C4-2B (cell line): ENCODE measurements at regions not wholly inside any gene's neighbourhood (a gene's known extent, or its start where the extent isn't known, plus 50 kb on each side); places are given as distances from the start of the nearest gene placed in this dataset.

Experiments used
- H3K27ac ChIP-seq: fragments of 450-650 bp; 2 replicates; pipeline ENCODE4 v1.5.1; 2017
- ZFX ChIP-seq: fragments of 450-650 bp; IDR thresholded peaks from 2 replicates; pipeline ENCODE4 v1.6.1; 2017
- TF ChIP-seq, protein P1 (sequence below): fragments of 450-650 bp; conservative IDR thresholded peaks from 2 replicates; pipeline ENCODE4 v1.5.1; 2017; ENCODE audit warnings: mild to moderate bottlenecking

GRCh38 chr9:2913026-2913425, 69.1 kb upstream of the PUM3 start:
- no peak overlapping the region for H3K27ac ChIP-seq
- TF ChIP-seq, protein P1, sequence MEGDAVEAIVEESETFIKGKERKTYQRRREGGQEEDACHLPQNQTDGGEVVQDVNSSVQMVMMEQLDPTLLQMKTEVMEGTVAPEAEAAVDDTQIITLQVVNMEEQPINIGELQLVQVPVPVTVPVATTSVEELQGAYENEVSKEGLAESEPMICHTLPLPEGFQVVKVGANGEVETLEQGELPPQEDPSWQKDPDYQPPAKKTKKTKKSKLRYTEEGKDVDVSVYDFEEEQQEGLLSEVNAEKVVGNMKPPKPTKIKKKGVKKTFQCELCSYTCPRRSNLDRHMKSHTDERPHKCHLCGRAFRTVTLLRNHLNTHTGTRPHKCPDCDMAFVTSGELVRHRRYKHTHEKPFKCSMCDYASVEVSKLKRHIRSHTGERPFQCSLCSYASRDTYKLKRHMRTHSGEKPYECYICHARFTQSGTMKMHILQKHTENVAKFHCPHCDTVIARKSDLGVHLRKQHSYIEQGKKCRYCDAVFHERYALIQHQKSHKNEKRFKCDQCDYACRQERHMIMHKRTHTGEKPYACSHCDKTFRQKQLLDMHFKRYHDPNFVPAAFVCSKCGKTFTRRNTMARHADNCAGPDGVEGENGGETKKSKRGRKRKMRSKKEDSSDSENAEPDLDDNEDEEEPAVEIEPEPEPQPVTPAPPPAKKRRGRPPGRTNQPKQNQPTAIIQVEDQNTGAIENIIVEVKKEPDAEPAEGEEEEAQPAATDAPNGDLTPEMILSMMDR, result no peak
- no peak for TF ChIP-seq ZFX

DNA sequence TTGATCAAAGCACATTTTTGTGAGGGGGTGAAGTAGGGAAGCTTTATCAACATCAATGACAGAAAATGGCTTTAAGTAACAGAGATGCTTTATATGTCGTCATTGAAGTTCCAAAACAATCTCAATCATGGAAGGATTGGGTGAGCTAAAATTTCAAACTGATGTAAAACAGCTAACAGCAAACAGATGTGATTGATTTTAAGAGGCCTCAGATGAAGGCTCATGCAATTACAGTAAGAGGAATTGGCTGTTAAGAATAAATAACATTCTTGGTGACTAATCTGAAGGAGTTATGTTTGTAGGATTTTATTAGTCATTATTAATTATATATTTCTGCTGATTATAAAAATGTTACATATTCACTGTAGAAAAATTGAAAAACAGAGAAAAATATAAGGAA, 63.5 kb upstream of the PUM3 start:
- TF ChIP-seq, protein P1, result no peak
- TF ChIP-seq ZFX, result no peak
- H3K27ac ChIP-seq, result no peak overlapping the region

GRCh38 chr9:2904242-2904930, 60.5 kb upstream of the PUM3 start:
- no peak for TF ChIP-seq ZFX
- TF ChIP-seq, protein P1, result no peak
- H3K27ac ChIP-seq, result no peak overlapping the region
